ENCODE measurements at regions not wholly inside any gene's neighbourhood (a gene's known extent, or its start where the extent isn't known, plus 50 kb on each side); places are given as distances from the start of the nearest gene placed in this dataset.

DNA sequence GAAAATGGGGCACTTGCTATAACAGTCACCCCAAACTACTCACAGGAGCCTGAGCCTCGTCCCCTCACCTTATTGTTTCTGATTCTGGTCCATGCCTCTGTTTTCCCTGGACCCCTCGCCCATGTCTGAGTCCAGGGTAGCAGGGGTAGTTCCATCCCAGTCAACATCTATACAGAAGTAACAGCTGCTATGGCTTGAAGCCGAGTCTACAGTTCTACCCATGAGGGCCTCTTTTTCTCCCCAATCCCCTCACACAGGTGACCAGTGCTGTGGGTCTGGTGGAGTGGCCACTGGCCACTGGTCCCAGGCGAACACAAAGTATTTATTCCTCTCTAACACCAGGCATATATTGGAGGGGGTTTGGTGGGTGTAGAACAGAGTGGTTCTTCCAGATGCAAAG, 116.4 kb downstream of the ZNF280B start:
- DNase-seq = no peak

DNA sequence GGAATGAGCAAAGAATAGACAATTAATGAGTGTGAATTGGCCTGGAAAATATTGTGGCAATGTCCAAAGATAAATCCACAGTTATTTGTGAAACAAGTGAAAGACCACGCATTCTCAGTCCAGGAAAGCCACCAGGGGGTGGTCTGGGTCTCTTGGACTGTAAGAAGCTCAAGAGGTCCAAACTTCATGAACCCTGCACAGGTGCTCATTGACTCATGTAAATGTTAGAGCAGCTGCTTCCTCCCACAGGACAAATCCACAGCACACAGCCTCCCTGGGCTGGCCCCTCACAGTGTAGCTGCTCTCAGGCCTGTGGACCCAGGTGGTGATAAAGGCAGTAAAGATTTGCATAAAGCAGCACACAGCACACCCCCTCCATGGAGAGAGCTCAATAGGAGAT, 114.0 kb downstream of the ZNF280B start:
- no peak for DNase-seq

DNA sequence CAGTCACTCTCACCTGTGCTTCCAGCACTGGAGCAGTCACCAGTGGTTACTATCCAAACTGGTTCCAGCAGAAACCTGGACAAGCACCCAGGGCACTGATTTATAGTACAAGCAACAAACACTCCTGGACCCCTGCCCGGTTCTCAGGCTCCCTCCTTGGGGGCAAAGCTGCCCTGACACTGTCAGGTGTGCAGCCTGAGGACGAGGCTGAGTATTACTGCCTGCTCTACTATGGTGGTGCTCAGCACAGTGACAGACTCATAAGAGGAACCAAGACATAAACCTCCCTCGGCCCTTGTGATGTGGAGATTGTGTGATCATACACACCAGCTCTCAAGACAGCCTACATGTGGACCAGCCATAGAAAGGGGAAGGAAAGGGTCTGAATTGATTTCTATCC, 113.3 kb downstream of the ZNF280B start:
- no peak for DNase-seq

DNA sequence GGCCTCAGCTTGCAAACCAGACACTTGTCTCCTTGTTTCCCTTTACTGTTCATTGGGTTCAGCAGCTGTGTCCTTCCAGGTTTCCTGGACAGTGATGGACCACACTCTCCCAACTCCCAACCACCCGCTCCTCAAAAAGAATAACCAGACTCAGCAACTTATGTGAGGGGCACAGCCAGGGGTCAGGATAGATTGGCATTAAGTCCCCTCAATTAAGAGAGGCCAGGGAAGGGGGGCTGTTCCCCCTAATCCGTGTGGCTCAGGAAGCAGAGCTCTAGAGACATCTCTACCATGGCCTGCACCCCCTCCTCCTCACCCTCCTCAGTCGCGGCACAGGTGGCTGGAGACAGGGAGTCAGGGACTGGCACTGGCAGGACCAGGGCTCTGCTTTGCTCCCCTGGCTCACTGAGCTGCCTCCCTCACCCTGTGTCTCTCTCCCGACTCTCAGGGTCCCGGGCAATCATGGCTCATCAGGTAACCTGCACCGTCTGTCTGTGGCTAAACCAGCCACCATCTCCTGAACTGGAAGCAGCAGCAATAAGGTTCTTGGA, 111.7 kb downstream of the ZNF280B start:
- peak in 1 of 58 donors; percentile 30 for DNase-seq

GRCh38 chr22:22397292-22397870, 111.2 kb downstream of the ZNF280B start:
- DNase-seq = peak in 20 of 58 donors; percentile 3 to 81 (median 23)

- no peak for DNase-seq
These were observed 110.5 kb downstream of the ZNF280B start for GRCh38 chr22:22397875-22398524.

DNA sequence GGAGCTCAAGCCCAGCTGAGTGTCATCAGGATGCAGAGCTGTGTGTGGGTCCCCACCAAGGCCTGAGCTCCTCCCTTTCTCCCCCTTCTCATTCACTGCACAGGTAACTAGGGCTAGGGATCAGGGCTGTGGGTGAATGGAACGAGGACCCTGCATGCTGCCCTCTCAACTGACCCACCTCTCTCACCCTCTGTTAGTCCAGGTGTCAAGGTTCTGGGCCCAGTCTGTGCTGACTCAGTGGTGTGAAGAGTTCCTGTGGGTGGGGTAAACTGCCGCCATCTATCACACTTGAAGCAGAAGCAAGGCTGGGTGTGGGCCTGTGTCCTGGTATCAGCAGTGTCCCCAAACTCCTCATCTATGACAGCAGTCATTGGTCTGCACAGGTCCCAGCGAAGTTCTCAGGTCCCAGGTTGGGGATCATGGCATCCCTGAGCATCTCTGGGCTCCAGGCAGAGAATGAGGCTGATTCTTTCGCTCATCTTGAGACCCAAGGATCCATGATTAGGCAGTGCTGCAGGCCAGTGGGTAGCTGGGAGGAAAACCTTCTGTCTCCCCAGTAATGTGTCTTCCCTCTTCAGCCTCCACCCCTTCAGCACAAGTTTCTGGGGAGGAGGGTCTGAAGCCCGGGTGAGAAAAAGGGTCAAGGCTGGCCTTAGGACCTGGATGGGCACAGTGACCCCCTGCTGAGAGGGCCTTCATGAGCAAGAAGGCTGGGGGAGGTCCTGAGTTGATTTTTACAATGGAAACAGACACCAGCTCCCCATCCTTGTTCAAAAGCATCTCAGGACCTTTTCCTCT, 109.8 kb downstream of the ZNF280B start:
- DNase-seq = no peak

GRCh38 chr22:22400099-22400498, 108.4 kb downstream of the ZNF280B start:
- DNase-seq = no peak

DNA sequence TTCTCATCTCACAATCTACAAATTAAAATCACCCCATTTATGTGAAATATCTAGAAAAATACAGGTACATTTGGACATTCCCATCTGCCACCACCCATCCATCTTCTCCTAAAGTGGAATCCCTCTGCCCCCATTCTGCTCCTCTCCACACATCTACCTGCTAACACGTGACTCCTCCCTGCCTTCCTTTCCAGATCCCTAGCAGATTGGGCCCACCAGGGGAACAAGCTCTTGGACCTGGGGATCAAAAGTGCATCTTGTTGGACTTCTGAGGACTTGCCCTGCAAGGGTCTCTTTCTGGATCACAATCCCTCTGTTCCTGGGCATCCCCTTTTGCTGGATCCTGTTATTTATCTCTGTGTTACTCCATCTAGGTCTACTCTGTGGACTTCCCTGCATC, 107.6 kb downstream of the ZNF280B start:
- DNase-seq = no peak

DNA sequence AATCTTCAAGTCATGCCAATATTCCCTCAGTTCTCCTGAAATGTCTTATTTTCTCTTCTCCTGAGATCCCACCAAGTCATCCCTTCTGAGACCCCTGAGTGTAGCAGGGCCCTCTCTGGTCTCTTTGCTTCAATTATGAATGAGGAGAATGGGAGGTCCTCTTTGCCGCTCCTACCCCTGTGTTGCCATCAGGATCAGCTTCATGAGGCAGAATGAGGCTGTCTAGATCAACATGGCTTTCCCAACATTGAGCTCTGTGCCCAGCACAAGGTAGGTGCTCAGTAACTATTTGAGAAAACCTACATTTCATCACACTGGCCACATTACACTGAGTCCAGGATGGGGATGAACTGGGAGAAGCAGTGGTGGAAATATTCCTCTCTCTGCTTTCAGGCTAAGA, 107.2 kb downstream of the ZNF280B start:
- DNase-seq = no peak

- DNase-seq = no peak
These were observed 105.2 kb downstream of the ZNF280B start for GRCh38 chr22:22403306-22403705.

DNA sequence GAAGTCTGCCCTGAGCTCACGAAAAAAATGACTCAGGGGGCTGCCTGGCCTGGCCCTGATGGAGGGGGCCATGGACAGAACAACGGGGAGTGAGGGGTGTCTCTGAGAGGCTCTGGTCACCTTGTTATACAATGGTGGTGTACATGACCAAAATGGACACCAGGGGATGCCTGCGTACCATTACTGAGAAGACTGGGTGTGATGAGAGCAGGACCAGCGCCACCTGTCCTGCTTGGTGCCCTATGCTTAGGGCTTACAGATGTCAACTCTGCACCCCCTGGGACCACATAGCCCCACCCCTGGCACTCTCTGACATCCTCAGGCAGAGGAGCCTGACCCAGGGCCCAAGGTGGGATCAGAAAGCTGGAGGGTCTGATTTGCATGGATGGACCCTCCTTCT, 104.8 kb downstream of the ZNF280B start:
- no peak for DNase-seq

DNA sequence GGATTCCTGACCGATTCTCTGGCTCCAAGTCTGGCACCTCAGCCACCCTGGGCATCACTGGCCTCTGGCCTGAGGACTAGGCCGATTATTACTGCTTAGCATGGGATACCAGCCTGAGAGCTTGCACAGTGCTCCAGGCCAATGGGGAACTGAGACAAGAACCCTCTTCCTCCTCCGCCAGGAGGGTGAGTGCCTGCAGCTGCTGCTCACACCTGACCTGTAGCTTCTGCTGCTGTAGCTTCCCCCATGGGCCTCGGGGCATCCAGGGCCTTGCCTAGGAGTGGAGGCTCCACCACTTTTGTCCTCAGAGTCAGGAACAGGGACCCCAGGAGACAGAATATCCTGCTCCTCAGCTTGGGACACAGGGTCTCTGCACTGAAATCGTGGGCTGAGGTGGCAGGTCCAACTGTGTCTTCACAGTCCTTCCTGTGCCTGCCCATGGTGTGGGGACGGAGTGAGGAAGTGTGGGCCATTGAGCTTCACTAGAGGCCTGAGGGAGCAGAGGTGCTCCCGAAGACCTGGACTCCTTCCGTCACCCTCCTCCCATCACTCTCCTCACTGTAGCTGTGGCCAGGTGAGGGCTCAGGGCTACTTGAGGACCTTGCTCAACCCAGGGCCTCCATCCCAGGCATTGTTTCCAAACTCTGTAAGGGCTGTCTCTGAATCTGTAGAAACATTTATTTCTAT, 103.8 kb downstream of the ZNF280B start:
- DNase-seq = no peak

GRCh38 chr22:22406445-22407027, 102.0 kb downstream of the ZNF280B start:
- DNase-seq = no peak

DNA sequence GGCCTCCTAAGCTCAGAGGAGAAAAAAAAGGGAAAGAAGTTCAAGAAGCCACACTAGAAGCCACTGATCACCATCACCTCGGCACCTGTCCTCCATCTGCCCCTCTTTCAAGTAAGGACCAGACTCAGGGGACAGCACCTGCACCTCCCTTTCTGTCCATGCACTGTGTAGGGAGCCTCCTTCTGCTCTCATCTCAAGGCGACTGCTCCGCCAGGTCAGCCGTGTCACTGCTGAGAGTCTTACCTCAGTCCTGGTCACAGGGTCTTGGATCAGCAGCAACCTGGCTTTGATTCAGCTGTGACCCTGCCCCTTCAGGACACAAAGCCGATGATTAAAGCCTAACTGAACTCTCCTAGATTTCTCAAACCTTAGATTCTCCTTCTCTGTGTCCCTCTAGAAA, 101.5 kb downstream of the ZNF280B start:
- DNase-seq = no peak

GRCh38 chr22:22408269-22408668, 100.3 kb downstream of the ZNF280B start:
- no peak for DNase-seq

- peak in 2 of 58 donors; percentile 1 to 5 for DNase-seq
These were observed 99.5 kb downstream of the ZNF280B start for GRCh38 chr22:22408731-22409696.

DNA sequence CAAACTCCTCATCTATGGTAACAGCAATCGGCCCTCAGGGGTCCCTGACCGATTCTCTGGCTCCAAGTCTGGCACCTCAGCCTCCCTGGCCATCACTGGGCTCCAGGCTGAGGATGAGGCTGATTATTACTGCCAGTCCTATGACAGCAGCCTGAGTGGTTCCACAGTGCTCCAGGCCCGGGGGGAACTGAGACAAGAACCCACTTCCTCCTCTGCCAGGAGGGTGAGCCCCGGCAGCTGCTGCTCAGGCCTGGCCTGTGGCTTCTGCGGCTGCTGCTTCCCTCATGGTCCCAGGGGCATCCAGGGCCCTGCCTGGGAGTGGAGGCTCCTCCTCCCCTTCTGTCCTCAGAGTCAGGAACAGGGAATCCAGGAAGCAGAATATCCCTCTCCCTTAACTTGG, 98.4 kb downstream of the ZNF280B start:
- peak in 15 of 58 donors; percentile 2 to 34 (median 13) for DNase-seq

- DNase-seq = no peak
These were observed 97.9 kb downstream of the ZNF280B start for GRCh38 chr22:22410677-22411076.

DNA sequence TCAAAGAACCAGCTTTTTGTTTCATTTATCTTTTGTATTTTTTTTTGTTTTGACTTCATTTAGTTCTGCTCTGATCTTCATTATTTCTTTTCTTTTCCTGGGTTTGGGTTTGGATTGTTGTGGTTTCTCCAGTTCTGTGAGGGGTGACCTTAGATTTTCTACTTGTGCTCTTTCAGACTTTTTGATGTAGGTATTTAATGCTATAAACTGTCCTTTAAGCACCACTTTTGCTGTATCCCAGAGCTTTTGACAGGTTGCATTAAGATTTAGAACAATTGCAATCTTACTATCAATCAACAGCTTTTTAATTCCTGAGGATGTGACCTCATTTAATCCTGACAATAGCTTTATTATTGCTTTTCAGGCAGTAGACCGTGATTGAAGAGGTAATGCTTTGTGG, 94.3 kb downstream of the ZNF280B start:
- no peak for DNase-seq
